HL-60 (cell line): ENCODE measurements at regions not wholly inside any gene's neighbourhood (a gene's known extent, or its start where the extent isn't known, plus 50 kb on each side); places are given as distances from the start of the nearest gene placed in this dataset.

Experiments
- POLR2AphosphoS5 ChIP-seq: IDR thresholded peaks from 2 replicates; pipeline ENCODE4 v1.6.1; 2012; ENCODE audit warnings: low read depth
- TF ChIP-seq, protein P1 (sequence below): IDR thresholded peaks from one replicate; pipeline ENCODE4 v1.5.1; 2011; ENCODE audit warnings: low read length, control low read depth, inconsistent platforms; ENCODE audit not compliant: insufficient read depth
- TF ChIP-seq, protein P2 (sequence below): IDR thresholded peaks from 2 replicates; pipeline ENCODE4 v1.6.1; 2012; ENCODE audit warnings: low read depth; ENCODE audit not compliant: insufficient replicate concordance

DNA sequence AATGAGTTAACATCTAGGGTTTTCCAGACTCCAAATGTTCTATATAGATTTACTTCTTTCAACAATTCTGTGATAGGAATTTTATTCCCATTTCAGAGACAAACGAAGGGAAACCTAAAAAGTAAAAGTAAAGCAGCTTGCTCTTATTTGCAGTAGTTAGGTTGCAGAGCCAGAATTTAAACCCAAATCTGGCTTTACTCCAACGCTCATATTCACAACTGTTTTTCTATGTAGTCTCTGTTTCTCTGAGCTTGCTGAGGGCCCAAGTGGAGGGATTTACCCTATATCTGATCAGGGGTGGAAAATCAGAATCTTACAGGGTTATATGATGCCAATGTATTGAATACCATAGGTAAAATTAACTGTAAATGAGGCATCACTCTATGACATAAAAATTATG is 599.1 kb upstream of the GRIA3 start:
- TF ChIP-seq, protein P1, sequence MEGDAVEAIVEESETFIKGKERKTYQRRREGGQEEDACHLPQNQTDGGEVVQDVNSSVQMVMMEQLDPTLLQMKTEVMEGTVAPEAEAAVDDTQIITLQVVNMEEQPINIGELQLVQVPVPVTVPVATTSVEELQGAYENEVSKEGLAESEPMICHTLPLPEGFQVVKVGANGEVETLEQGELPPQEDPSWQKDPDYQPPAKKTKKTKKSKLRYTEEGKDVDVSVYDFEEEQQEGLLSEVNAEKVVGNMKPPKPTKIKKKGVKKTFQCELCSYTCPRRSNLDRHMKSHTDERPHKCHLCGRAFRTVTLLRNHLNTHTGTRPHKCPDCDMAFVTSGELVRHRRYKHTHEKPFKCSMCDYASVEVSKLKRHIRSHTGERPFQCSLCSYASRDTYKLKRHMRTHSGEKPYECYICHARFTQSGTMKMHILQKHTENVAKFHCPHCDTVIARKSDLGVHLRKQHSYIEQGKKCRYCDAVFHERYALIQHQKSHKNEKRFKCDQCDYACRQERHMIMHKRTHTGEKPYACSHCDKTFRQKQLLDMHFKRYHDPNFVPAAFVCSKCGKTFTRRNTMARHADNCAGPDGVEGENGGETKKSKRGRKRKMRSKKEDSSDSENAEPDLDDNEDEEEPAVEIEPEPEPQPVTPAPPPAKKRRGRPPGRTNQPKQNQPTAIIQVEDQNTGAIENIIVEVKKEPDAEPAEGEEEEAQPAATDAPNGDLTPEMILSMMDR, result no peak
- TF ChIP-seq POLR2AphosphoS5, result no peak
- TF ChIP-seq, protein P2, sequence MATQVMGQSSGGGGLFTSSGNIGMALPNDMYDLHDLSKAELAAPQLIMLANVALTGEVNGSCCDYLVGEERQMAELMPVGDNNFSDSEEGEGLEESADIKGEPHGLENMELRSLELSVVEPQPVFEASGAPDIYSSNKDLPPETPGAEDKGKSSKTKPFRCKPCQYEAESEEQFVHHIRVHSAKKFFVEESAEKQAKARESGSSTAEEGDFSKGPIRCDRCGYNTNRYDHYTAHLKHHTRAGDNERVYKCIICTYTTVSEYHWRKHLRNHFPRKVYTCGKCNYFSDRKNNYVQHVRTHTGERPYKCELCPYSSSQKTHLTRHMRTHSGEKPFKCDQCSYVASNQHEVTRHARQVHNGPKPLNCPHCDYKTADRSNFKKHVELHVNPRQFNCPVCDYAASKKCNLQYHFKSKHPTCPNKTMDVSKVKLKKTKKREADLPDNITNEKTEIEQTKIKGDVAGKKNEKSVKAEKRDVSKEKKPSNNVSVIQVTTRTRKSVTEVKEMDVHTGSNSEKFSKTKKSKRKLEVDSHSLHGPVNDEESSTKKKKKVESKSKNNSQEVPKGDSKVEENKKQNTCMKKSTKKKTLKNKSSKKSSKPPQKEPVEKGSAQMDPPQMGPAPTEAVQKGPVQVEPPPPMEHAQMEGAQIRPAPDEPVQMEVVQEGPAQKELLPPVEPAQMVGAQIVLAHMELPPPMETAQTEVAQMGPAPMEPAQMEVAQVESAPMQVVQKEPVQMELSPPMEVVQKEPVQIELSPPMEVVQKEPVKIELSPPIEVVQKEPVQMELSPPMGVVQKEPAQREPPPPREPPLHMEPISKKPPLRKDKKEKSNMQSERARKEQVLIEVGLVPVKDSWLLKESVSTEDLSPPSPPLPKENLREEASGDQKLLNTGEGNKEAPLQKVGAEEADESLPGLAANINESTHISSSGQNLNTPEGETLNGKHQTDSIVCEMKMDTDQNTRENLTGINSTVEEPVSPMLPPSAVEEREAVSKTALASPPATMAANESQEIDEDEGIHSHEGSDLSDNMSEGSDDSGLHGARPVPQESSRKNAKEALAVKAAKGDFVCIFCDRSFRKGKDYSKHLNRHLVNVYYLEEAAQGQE, result no peak
